HCT116 (cell line): ENCODE measurements at regions not wholly inside any gene's neighbourhood (a gene's known extent, or its start where the extent isn't known, plus 50 kb on each side); places are given as distances from the start of the nearest gene placed in this dataset.

Experiments
- ATAC-seq: fragments of 200-7000 bp; cut with Tn5 transposase; 2 replicates; pipeline ENCODE4 v1.9.1; 2020; ENCODE audit warnings: mild to moderate bottlenecking, moderate library complexity
- BruUV-seq: library from RNA; stranded (reverse); fragments of 400-500 nt; replicated peaks from 2 replicates; lab custom pipeline; 2021; lab: Mats Ljungman, UMichigan
- CTCF ChIA-PET: fragments of 300-600 bp; sonication (Branson Sonifier 250); formaldehyde crosslinking; loops from one replicate; lab custom pipeline; 2021; ENCODE audit warnings: antibody characterized with exemption; lab: Charles Lee
- POLR2A ChIA-PET: fragments of 300-600, 350-600 bp; sonication (Branson Sonifier 250); formaldehyde crosslinking; loops from one replicate; lab custom pipeline; 2021; ENCODE audit warnings: antibody characterized with exemption; lab: Charles Lee
- RAD21 ChIA-PET, 2 experiments: fragments of 300-600 bp; sonication (Branson Sonifier 250); formaldehyde crosslinking; loops; one replicate each; lab custom pipeline; 2023; ENCODE audit warnings: low total read pairs in 2 of 2; ENCODE audit not compliant: uncharacterized antibody in 2 of 2, unreplicated experiment in 2 of 2, low non-redundant PET in 1 of 2; lab: Charles Lee
- DNase-seq: peaks from one replicate; pipeline ENCODE4 v3.0.0-alpha.2; 2010; ENCODE audit warnings: low read depth, low spot score
- H2AFZ ChIP-seq: fragments of 200-600 bp; shearing (Covaris generic), sonication (generic); 2 replicates; pipeline ENCODE4 v1.6.1; 2017; ENCODE audit warnings: low read depth, mixed run types, mixed read lengths, antibody characterized with exemption, low read length; ENCODE audit not compliant: poor library complexity, severe bottlenecking
- H3K27ac ChIP-seq: 2 replicates; pipeline ENCODE4 v1.5.1; 2012; ENCODE audit warnings: low read depth, low read length
- H3K27me3 ChIP-seq: fragments of 200-600 bp; sonication (generic); 2 replicates; pipeline ENCODE4 v1.6.1; 2016; ENCODE audit warnings: mixed run types, low read length, mixed read lengths; ENCODE audit not compliant: insufficient read depth
- H3K36me3 ChIP-seq, 2 experiments: fragments of 200-500 bp in 1 of 2; fragments of 200-600 bp in 1 of 2; sonication (Bioruptor generic) in 1 of 2; sonication (generic) in 1 of 2; 2 replicates each; pipeline versions ENCODE4 v1.5.1 to v1.6.1; 2014 to 2016; ENCODE audit warnings: low read length in 2 of 2, inconsistent platforms in 1 of 2, mixed read lengths in 1 of 2, mixed run types in 1 of 2; ENCODE audit not compliant: insufficient read depth in 2 of 2, control insufficient read depth in 1 of 2
- H3K4me1 ChIP-seq, 2 experiments: fragments of 200-600 bp in 1 of 2; sonication (generic) in 1 of 2; 2 replicates each; pipeline versions ENCODE4 v1.5.1 to v1.6.1; 2012 to 2017; ENCODE audit warnings: low read length in 2 of 2, inconsistent platforms in 1 of 2, mild to moderate bottlenecking in 1 of 2, mixed read lengths in 1 of 2, mixed run types in 1 of 2, moderate library complexity in 1 of 2; ENCODE audit not compliant: insufficient read depth in 2 of 2, control insufficient read depth in 1 of 2
- H3K4me2 ChIP-seq: fragments of 200-600 bp; sonication (generic); 2 replicates; pipeline ENCODE4 v1.6.1; 2017; ENCODE audit warnings: mixed run types, low read length, mixed read lengths
- H3K4me3 ChIP-seq, 2 experiments: fragments of 200-600 bp in 1 of 2; sonication (generic) in 1 of 2; replicated peaks in 1 of 2; 2 replicates each; pipeline ENCODE4 v1.5.1; 2011 to 2016; ENCODE audit warnings: low read length in 2 of 2, control low read depth in 1 of 2, low read depth in 1 of 2, mild to moderate bottlenecking in 1 of 2, mixed read lengths in 1 of 2, mixed run types in 1 of 2
- H3K79me2 ChIP-seq: fragments of 200-600 bp; sonication (generic); 2 replicates; pipeline ENCODE4 v1.6.1; 2017; ENCODE audit warnings: mild to moderate bottlenecking, mixed run types, low read length, moderate library complexity, mixed read lengths; ENCODE audit not compliant: insufficient read depth
- H3K9ac ChIP-seq: fragments of 200-600 bp; sonication (generic); 2 replicates; pipeline ENCODE4 v1.6.1; 2016; ENCODE audit warnings: low read length, mixed read lengths
- H3K9me2 ChIP-seq: fragments of 200-600 bp; sonication (generic), shearing (Covaris generic); 2 replicates; pipeline ENCODE4 v1.6.1; 2017; ENCODE audit warnings: mixed run types, mild to moderate bottlenecking, moderate library complexity; ENCODE audit not compliant: insufficient read depth
- H3K9me3 ChIP-seq, 2 experiments: fragments of 200-500 bp in 1 of 2; fragments of 200-600 bp in 1 of 2; sonication (Bioruptor generic) in 1 of 2; sonication (generic) in 1 of 2; 2 replicates each; pipeline ENCODE4 v1.6.1; 2014 to 2017; ENCODE audit warnings: low read length in 2 of 2, mixed read lengths in 2 of 2, inconsistent platforms in 1 of 2, low read depth in 1 of 2, mild to moderate bottlenecking in 1 of 2, mixed run types in 1 of 2, moderate library complexity in 1 of 2; ENCODE audit not compliant: control insufficient read depth in 1 of 2, insufficient read depth in 1 of 2
- H4K20me1 ChIP-seq: fragments of 200-600 bp; sonication (generic), shearing (Covaris generic); 2 replicates; pipeline ENCODE4 v1.6.1; 2017; ENCODE audit warnings: mixed run types, mild to moderate bottlenecking, moderate library complexity; ENCODE audit not compliant: insufficient read depth
- CEBPB ChIP-seq: IDR thresholded peaks from 2 replicates; pipeline ENCODE4 v1.6.1; 2012; ENCODE audit warnings: low read depth
- POLR2AphosphoS5 ChIP-seq: IDR thresholded peaks from 2 replicates; pipeline ENCODE4 v1.6.1; 2011; ENCODE audit warnings: mild to moderate bottlenecking, low read depth, low read length, moderate library complexity
- SIN3A ChIP-seq: IDR thresholded peaks from 2 replicates; pipeline ENCODE4 v1.6.1; 2012; ENCODE audit warnings: low read depth
- SRF ChIP-seq: IDR thresholded peaks from 2 replicates; pipeline ENCODE4 v1.6.1; 2012; ENCODE audit warnings: low read depth
- YY1 ChIP-seq: IDR thresholded peaks from 2 replicates; pipeline ENCODE4 v1.6.1; 2011; ENCODE audit warnings: low read length, low read depth, moderate library complexity, mild to moderate bottlenecking; ENCODE audit not compliant: insufficient replicate concordance; ENCODE audit errors: extremely low read depth
- intact Hi-C: fragments of 100-400 bp; cut with micrococcal nuclease; formaldehyde crosslinking; loops from 2 replicates; pipeline ENCODE4 v1.10.0; 2022
- TF ChIP-seq, protein P1 (sequence below), 3 experiments: fragments of 200-600 bp in 1 of 3; sonication (generic) in 1 of 3; IDR thresholded peaks in 2 of 3; conservative IDR thresholded peaks in 1 of 3; 2 replicates each; pipeline ENCODE4 v1.5.1; 2012 to 2017; ENCODE audit warnings: low read depth in 2 of 3, low read length in 2 of 3, antibody characterized with exemption in 1 of 3, borderline replicate concordance in 1 of 3, control low read depth in 1 of 3, mild to moderate bottlenecking in 1 of 3, mixed read lengths in 1 of 3, mixed run types in 1 of 3, moderate library complexity in 1 of 3; ENCODE audit not compliant: insufficient read depth in 1 of 3

GRCh38 chr13:76336889-76337844 is 549.0 kb downstream of the KCTD12 start:
- ChIA-PET POLR2A (no interaction called here), CTCF (no interaction called here), RAD21 (no interaction called here)
- DNase-seq (no peak), ATAC-seq (no peak)
- Histone ChIP-seq H3K36me3 (no peaks in the 10 kb centered on the region), H3K9me2 (no peaks in the 10 kb centered on the region), H3K9ac (no peak overlapping the region), H3K4me3 (no peak overlapping the region), H3K27ac (no peak overlapping the region), H3K27me3 (no peaks in the 10 kb centered on the region), H3K4me2 (no peak overlapping the region), H3K4me1 (no peaks in the 10 kb centered on the region), H3K9me3 (no peaks in the 10 kb centered on the region), H4K20me1 (no peaks in the 10 kb centered on the region), H3K79me2 (no peaks in the 10 kb centered on the region), H2AFZ (no peak overlapping the region)
- no TSS peak for BruUV-seq
- TF ChIP-seq POLR2AphosphoS5 = no peak
- intact Hi-C loops = no loop called here

GRCh38 chr13:76335463-76335862 is 550.7 kb downstream of the KCTD12 start:
- Histone ChIP-seq H3K4me3 (no peak overlapping the region), H3K4me1 (no peaks in the 10 kb centered on the region), H3K9me2 (no peaks in the 10 kb centered on the region), H3K79me2 (no peaks in the 10 kb centered on the region), H3K9me3 (no peaks in the 10 kb centered on the region), H3K4me2 (no peak overlapping the region), H2AFZ (no peak overlapping the region), H3K27me3 (no peaks in the 10 kb centered on the region), H3K9ac (no peak overlapping the region), H3K27ac (no peak overlapping the region), H3K36me3 (no peaks in the 10 kb centered on the region), H4K20me1 (no peaks in the 10 kb centered on the region)
- TF ChIP-seq, protein P1, sequence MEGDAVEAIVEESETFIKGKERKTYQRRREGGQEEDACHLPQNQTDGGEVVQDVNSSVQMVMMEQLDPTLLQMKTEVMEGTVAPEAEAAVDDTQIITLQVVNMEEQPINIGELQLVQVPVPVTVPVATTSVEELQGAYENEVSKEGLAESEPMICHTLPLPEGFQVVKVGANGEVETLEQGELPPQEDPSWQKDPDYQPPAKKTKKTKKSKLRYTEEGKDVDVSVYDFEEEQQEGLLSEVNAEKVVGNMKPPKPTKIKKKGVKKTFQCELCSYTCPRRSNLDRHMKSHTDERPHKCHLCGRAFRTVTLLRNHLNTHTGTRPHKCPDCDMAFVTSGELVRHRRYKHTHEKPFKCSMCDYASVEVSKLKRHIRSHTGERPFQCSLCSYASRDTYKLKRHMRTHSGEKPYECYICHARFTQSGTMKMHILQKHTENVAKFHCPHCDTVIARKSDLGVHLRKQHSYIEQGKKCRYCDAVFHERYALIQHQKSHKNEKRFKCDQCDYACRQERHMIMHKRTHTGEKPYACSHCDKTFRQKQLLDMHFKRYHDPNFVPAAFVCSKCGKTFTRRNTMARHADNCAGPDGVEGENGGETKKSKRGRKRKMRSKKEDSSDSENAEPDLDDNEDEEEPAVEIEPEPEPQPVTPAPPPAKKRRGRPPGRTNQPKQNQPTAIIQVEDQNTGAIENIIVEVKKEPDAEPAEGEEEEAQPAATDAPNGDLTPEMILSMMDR (IDR thresholded peaks at IDR 0.05 in 2 of 3, conservative IDR thresholded peaks at IDR 0.05 in 1 of 3; ENCODE audit: borderline replicate concordance in 1 of 3, insufficient read depth in 1 of 3, low read depth in 2 of 3, low read length in 2 of 3) = no peak
- TF ChIP-seq POLR2AphosphoS5 = no peak
- no peak for TF ChIP-seq SIN3A
- no peak for TF ChIP-seq SRF
- no peak for TF ChIP-seq CEBPB
- TF ChIP-seq YY1 = no peak
- POLR2A ChIA-PET = no interaction called here
- RAD21 ChIA-PET = no interaction called here
- no TSS peak for BruUV-seq
- intact Hi-C loops = no loop called here
- ATAC-seq (no peak), DNase-seq (no peak)
- CTCF ChIA-PET = no interaction called here
